ENCODE measurements at regions not wholly inside any gene's neighbourhood (a gene's known extent, or its start where the extent isn't known, plus 50 kb on each side); places are given as distances from the start of the nearest gene placed in this dataset.

DNA sequence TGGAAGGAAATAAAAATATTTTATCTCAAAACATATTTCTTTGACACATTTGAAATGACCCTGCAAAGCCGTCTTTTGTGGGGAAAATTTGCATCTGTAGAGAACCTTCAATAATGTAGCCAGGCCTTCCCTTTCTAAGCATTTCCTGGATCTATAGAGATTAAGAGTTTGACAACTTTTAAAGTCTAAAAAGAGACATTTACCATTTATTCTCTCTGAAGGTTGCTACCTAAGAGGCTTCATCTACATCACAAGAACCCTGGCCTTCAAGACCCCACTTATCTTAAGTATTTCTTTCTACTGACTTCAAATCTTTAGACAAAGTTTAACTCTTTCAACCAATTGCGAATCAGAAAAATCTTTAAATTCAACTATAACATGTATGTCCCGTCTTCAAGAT, 1639.8 kb downstream of the RPA4 start:
- TF ChIP-seq, protein P1, sequence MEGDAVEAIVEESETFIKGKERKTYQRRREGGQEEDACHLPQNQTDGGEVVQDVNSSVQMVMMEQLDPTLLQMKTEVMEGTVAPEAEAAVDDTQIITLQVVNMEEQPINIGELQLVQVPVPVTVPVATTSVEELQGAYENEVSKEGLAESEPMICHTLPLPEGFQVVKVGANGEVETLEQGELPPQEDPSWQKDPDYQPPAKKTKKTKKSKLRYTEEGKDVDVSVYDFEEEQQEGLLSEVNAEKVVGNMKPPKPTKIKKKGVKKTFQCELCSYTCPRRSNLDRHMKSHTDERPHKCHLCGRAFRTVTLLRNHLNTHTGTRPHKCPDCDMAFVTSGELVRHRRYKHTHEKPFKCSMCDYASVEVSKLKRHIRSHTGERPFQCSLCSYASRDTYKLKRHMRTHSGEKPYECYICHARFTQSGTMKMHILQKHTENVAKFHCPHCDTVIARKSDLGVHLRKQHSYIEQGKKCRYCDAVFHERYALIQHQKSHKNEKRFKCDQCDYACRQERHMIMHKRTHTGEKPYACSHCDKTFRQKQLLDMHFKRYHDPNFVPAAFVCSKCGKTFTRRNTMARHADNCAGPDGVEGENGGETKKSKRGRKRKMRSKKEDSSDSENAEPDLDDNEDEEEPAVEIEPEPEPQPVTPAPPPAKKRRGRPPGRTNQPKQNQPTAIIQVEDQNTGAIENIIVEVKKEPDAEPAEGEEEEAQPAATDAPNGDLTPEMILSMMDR (IDR thresholded peaks at IDR 0.05; ENCODE audit: low read length): no peak
- TF ChIP-seq EZH2 (IDR thresholded peaks at IDR 0.05; ENCODE audit: borderline replicate concordance, low read length): no peak
